ENCODE measurements at regions not wholly inside any gene's neighbourhood (a gene's known extent, or its start where the extent isn't known, plus 50 kb on each side); places are given as distances from the start of the nearest gene placed in this dataset.
"Not testable (repeated sequence)": the region's sequence is repeated elsewhere in the genome, so short reads cannot be mapped to it uniquely, and the experiment has no call there.

- intact Hi-C loops (cut with DNase I), result no loop called here
- no peaks in the 10 kb centered on the region for H3K36me3 ChIP-seq
- DNase-seq, result no peak
- H3K4me1 ChIP-seq, result peaks cover 0 to 16% (median 13%) of the 10 kb centered on the region in 4 donors
- WGBS, 2 donors, result 63 to 81% methylated on average over 3 of the region's 3 CpGs
- H3K27me3 ChIP-seq, result no peaks in the 10 kb centered on the region
- no peak overlapping the region for H3K4me3 ChIP-seq
- H3K9me3 ChIP-seq, result no peaks in the 10 kb centered on the region
- no peak overlapping the region for H3K27ac ChIP-seq
- TF ChIP-seq POLR2AphosphoS5 (IDR thresholded peaks at IDR 0.05) (no peak), EP300 (IDR thresholded peaks at IDR 0.05) (no peak), POLR2A (IDR thresholded peaks at IDR 0.05) (no peak), CTCF (IDR thresholded peaks at IDR 0.05) (no peak)
Observed at GRCh38 chr1:219553934-219554502, 58.9 kb downstream of the ZC3H11B start.

- Histone ChIP-seq H3K4me1 (peaks cover 0 to under 1% (median under 1%) of the 10 kb centered on the region in 4 donors), H3K27me3 (no peaks in the 10 kb centered on the region), H3K4me3 (no peak overlapping the region), H3K9me3 (no peaks in the 10 kb centered on the region), H3K27ac (no peak overlapping the region), H3K36me3 (no peaks in the 10 kb centered on the region)
- intact Hi-C loops (cut with DNase I), result no loop called here
- no peak for DNase-seq
- WGBS, 2 donors, result 62 to 72% methylated on average over 2 of the region's 2 CpGs
- TF ChIP-seq EP300 (IDR thresholded peaks at IDR 0.05), result no peak
- no peak for TF ChIP-seq CTCF (IDR thresholded peaks at IDR 0.05)
- TF ChIP-seq POLR2AphosphoS5 (IDR thresholded peaks at IDR 0.05), result no peak
- TF ChIP-seq POLR2A (IDR thresholded peaks at IDR 0.05), result no peak
Observed at GRCh38 chr1:219550201-219550600, 62.7 kb downstream of the ZC3H11B start.

GRCh38 chr1:219549215-219549614 lies 63.7 kb downstream of the ZC3H11B start:
- intact Hi-C loops (cut with DNase I), result no loop called here
- TF ChIP-seq POLR2AphosphoS5 (IDR thresholded peaks at IDR 0.05) (no peak), POLR2A (IDR thresholded peaks at IDR 0.05) (no peak), CTCF (IDR thresholded peaks at IDR 0.05) (no peak), EP300 (IDR thresholded peaks at IDR 0.05) (no peak)
- Histone ChIP-seq H3K4me1 (no peaks in the 10 kb centered on the region), H3K4me3 (no peak overlapping the region), H3K27ac (no peak overlapping the region), H3K9me3 (no peaks in the 10 kb centered on the region), H3K36me3 (no peaks in the 10 kb centered on the region), H3K27me3 (no peaks in the 10 kb centered on the region)
- no peak for DNase-seq

- 90 to 91% methylated on average over 1 of the region's 1 CpG for WGBS, 2 donors
- Histone ChIP-seq H3K36me3 (no peaks in the 10 kb centered on the region), H3K9me3 (no peaks in the 10 kb centered on the region), H3K4me3 (no peak overlapping the region), H3K4me1 (no peaks in the 10 kb centered on the region), H3K27ac (no peak overlapping the region), H3K27me3 (no peaks in the 10 kb centered on the region)
- TF ChIP-seq CTCF (IDR thresholded peaks at IDR 0.05) (no peak), EP300 (IDR thresholded peaks at IDR 0.05) (no peak), POLR2AphosphoS5 (IDR thresholded peaks at IDR 0.05) (no peak), POLR2A (IDR thresholded peaks at IDR 0.05) (no peak)
- no peak for DNase-seq
- intact Hi-C loops (cut with DNase I), result no loop called here
Observed at GRCh38 chr1:219548386-219548785, 64.5 kb downstream of the ZC3H11B start.

GRCh38 chr1:219545756-219546155 lies 67.1 kb downstream of the ZC3H11B start:
- H3K27me3 ChIP-seq; intact Hi-C loops (cut with DNase I); DNase-seq; H3K36me3 ChIP-seq; H3K4me1 ChIP-seq; H3K4me3 ChIP-seq; H3K27ac ChIP-seq; H3K9me3 ChIP-seq: not testable (repeated sequence)
- 96 to 97% methylated on average over 31 of the region's 31 CpGs for WGBS, 2 donors

Data from sigmoid colon (tissue), 6 donors.